Effector memory CD8-positive, alpha-beta T cell (primary cell): ENCODE measurements at regions not wholly inside any gene's neighbourhood (a gene's known extent, or its start where the extent isn't known, plus 50 kb on each side); places are given as distances from the start of the nearest gene placed in this dataset.

ENCODE experiments used
- ATAC-seq: fragments of 150-1000 bp; cut with Tn5 transposase; replicated peaks from 2 replicates; pipeline ENCODE4 v1.10.0; 2021; ENCODE audit warnings: mild to moderate bottlenecking, moderate library complexity
- DNase-seq, 3 experiments: peaks; one replicate each; pipeline ENCODE4 v3.0.0; 2021
- H3K27ac Mint-ChIP-seq, 2 donors: one replicate each; pipeline ENCODE4 v1.8.0; 2022; ENCODE audit warnings: mild to moderate bottlenecking in 2 of 2, mixed read lengths in 2 of 2, moderate library complexity in 2 of 2
- H3K27me3 Mint-ChIP-seq, 2 donors: one replicate each; pipeline ENCODE4 v1.8.0; 2022; ENCODE audit warnings: mixed read lengths in 2 of 2
- H3K36me3 Mint-ChIP-seq: one replicate; pipeline ENCODE4 v1.8.0; 2022; ENCODE audit warnings: mild to moderate bottlenecking, moderate library complexity, mixed read lengths; ENCODE audit not compliant: insufficient read depth
- H3K4me1 Mint-ChIP-seq, 2 donors: one replicate each; pipeline ENCODE4 v1.8.0; 2022; ENCODE audit warnings: low read depth in 2 of 2, mixed read lengths in 2 of 2
- H3K4me3 Mint-ChIP-seq, 2 donors: one replicate each; pipeline ENCODE4 v1.8.0; 2022; ENCODE audit warnings: mild to moderate bottlenecking in 2 of 2, mixed read lengths in 2 of 2, moderate library complexity in 2 of 2
- H3K9me3 Mint-ChIP-seq, 2 donors: one replicate each; pipeline ENCODE4 v1.8.0; 2022; ENCODE audit warnings: mixed read lengths in 2 of 2

GRCh38 chr13:74528734-74529513 lies 394.7 kb upstream of the KLF12 start:
- H3K36me3 Mint-ChIP-seq = no peaks in the 10 kb centered on the region
- H3K27ac Mint-ChIP-seq = no peak overlapping the region
- DNase-seq = no peak
- H3K27me3 Mint-ChIP-seq = peaks cover 10 to 20% of the 10 kb centered on the region in 2 donors
- no peak overlapping the region for H3K4me3 Mint-ChIP-seq
- no peaks in the 10 kb centered on the region for H3K9me3 Mint-ChIP-seq
- no peak for ATAC-seq
- H3K4me1 Mint-ChIP-seq = no peaks in the 10 kb centered on the region

GRCh38 chr13:74523057-74523456 lies 388.9 kb upstream of the KLF12 start:
- Mint-ChIP-seq H3K27me3 (peaks cover 11 to 14% of the 10 kb centered on the region in 2 donors), H3K4me1 (no peaks in the 10 kb centered on the region), H3K4me3 (no peak overlapping the region), H3K9me3 (no peaks in the 10 kb centered on the region), H3K36me3 (peaks cover 3% of the 10 kb centered on the region), H3K27ac (no peak overlapping the region)
- DNase-seq (no peak), ATAC-seq (no peak)

- Mint-ChIP-seq H3K27ac (no peak overlapping the region), H3K4me1 (no peaks in the 10 kb centered on the region), H3K36me3 (no peaks in the 10 kb centered on the region), H3K9me3 (peaks cover 3 to 7% of the 10 kb centered on the region in 2 donors), H3K4me3 (no peak overlapping the region), H3K27me3 (peaks cover 3 to 40% of the 10 kb centered on the region in 2 donors)
- ATAC-seq (no peak), DNase-seq (no peak)
These were observed 377.3 kb upstream of the KLF12 start for GRCh38 chr13:74511523-74511922.

GRCh38 chr13:74487091-74487722 lies 353.0 kb upstream of the KLF12 start:
- Mint-ChIP-seq H3K9me3 (no peaks in the 10 kb centered on the region), H3K4me3 (no peak overlapping the region), H3K27ac (no peak overlapping the region), H3K27me3 (peaks cover 18 to 37% of the 10 kb centered on the region in 2 donors), H3K36me3 (no peaks in the 10 kb centered on the region), H3K4me1 (no peaks in the 10 kb centered on the region)
- no peak for DNase-seq
- no peak for ATAC-seq

- no peaks in the 10 kb centered on the region for H3K4me1 Mint-ChIP-seq
- no peaks in the 10 kb centered on the region for H3K9me3 Mint-ChIP-seq
- DNase-seq = no peak
- peaks cover 16 to 29% of the 10 kb centered on the region in 2 donors for H3K27me3 Mint-ChIP-seq
- H3K4me3 Mint-ChIP-seq = no peak overlapping the region
- ATAC-seq = no peak
- H3K36me3 Mint-ChIP-seq = no peaks in the 10 kb centered on the region
- no peak overlapping the region for H3K27ac Mint-ChIP-seq
These were observed 351.6 kb upstream of the KLF12 start for GRCh38 chr13:74485757-74486156.

GRCh38 chr13:74479124-74479523 lies 344.9 kb upstream of the KLF12 start:
- no peak for ATAC-seq
- H3K36me3 Mint-ChIP-seq = no peaks in the 10 kb centered on the region
- DNase-seq = no peak
- no peaks in the 10 kb centered on the region for H3K4me1 Mint-ChIP-seq
- peaks cover 0 to 5% of the 10 kb centered on the region in 2 donors for H3K27me3 Mint-ChIP-seq
- H3K4me3 Mint-ChIP-seq = no peak overlapping the region
- no peak overlapping the region for H3K27ac Mint-ChIP-seq
- H3K9me3 Mint-ChIP-seq = no peaks in the 10 kb centered on the region

- H3K4me1 Mint-ChIP-seq = no peaks in the 10 kb centered on the region
- H3K27ac Mint-ChIP-seq = no peak overlapping the region
- ATAC-seq (no peak), DNase-seq (no peak)
- H3K36me3 Mint-ChIP-seq = no peaks in the 10 kb centered on the region
- peaks cover 0 to 9% of the 10 kb centered on the region in 2 donors for H3K27me3 Mint-ChIP-seq
- H3K9me3 Mint-ChIP-seq = no peaks in the 10 kb centered on the region
- no peak overlapping the region for H3K4me3 Mint-ChIP-seq
These were observed 342.6 kb upstream of the KLF12 start for GRCh38 chr13:74476788-74477187.

- H3K4me3 Mint-ChIP-seq = no peak overlapping the region
- H3K27me3 Mint-ChIP-seq = peaks cover 3 to 13% of the 10 kb centered on the region in 2 donors
- no peak overlapping the region for H3K27ac Mint-ChIP-seq
- no peak for DNase-seq
- no peaks in the 10 kb centered on the region for H3K4me1 Mint-ChIP-seq
- ATAC-seq = no peak
- no peaks in the 10 kb centered on the region for H3K9me3 Mint-ChIP-seq
- no peaks in the 10 kb centered on the region for H3K36me3 Mint-ChIP-seq
These were observed 342.2 kb upstream of the KLF12 start for GRCh38 chr13:74476365-74476764.

- Mint-ChIP-seq H3K4me1 (no peaks in the 10 kb centered on the region), H3K27ac (no peak overlapping the region), H3K4me3 (no peak overlapping the region), H3K36me3 (no peaks in the 10 kb centered on the region), H3K9me3 (no peaks in the 10 kb centered on the region), H3K27me3 (peaks cover 47 to 55% of the 10 kb centered on the region in 2 donors)
- ATAC-seq (no peak), DNase-seq (no peak)
These were observed 332.7 kb upstream of the KLF12 start for GRCh38 chr13:74466864-74467263.

- Mint-ChIP-seq H3K36me3 (no peaks in the 10 kb centered on the region), H3K9me3 (no peaks in the 10 kb centered on the region), H3K4me1 (no peaks in the 10 kb centered on the region), H3K4me3 (no peak overlapping the region), H3K27me3 (peaks cover 43 to 54% of the 10 kb centered on the region in 2 donors), H3K27ac (no peak overlapping the region)
- no peak for ATAC-seq
- no peak for DNase-seq
These were observed 331.8 kb upstream of the KLF12 start for GRCh38 chr13:74466020-74466419.

GRCh38 chr13:74465271-74465670 lies 331.1 kb upstream of the KLF12 start:
- Mint-ChIP-seq H3K36me3 (no peaks in the 10 kb centered on the region), H3K9me3 (no peaks in the 10 kb centered on the region), H3K27ac (no peak overlapping the region), H3K4me3 (no peak overlapping the region), H3K4me1 (no peaks in the 10 kb centered on the region), H3K27me3 (peaks cover 45 to 54% of the 10 kb centered on the region in 2 donors)
- no peak for ATAC-seq
- no peak for DNase-seq

GRCh38 chr13:74464670-74465069 lies 330.5 kb upstream of the KLF12 start:
- Mint-ChIP-seq H3K27me3 (peaks cover 43 to 52% of the 10 kb centered on the region in 2 donors), H3K36me3 (no peaks in the 10 kb centered on the region), H3K9me3 (no peaks in the 10 kb centered on the region), H3K4me1 (no peaks in the 10 kb centered on the region), H3K27ac (no peak overlapping the region), H3K4me3 (no peak overlapping the region)
- DNase-seq (no peak), ATAC-seq (no peak)

- no peak overlapping the region for H3K27ac Mint-ChIP-seq
- DNase-seq = no peak
These were observed 326.8 kb upstream of the KLF12 start for GRCh38 chr13:74461011-74461410.

GRCh38 chr13:74452881-74453280 lies 318.7 kb upstream of the KLF12 start:
- ATAC-seq (no peak), DNase-seq (no peak)
- no peaks in the 10 kb centered on the region for H3K36me3 Mint-ChIP-seq
- H3K27ac Mint-ChIP-seq = no peak overlapping the region
- H3K4me1 Mint-ChIP-seq = peaks cover 0 to 3% of the 10 kb centered on the region in 2 donors
- no peaks in the 10 kb centered on the region for H3K9me3 Mint-ChIP-seq
- H3K27me3 Mint-ChIP-seq = peaks cover 55 to 75% of the 10 kb centered on the region in 2 donors
- no peak overlapping the region for H3K4me3 Mint-ChIP-seq

More at GRCh38 chr13:74461011-74461410, 326.8 kb upstream of the KLF12 start:
- no peaks in the 10 kb centered on the region for H3K9me3 Mint-ChIP-seq
- no peaks in the 10 kb centered on the region for H3K36me3 Mint-ChIP-seq
- ATAC-seq = no peak
- no peaks in the 10 kb centered on the region for H3K4me1 Mint-ChIP-seq
- peaks cover 43 to 46% of the 10 kb centered on the region in 2 donors for H3K27me3 Mint-ChIP-seq
- H3K4me3 Mint-ChIP-seq = no peak overlapping the region
